ENCODE measurements at regions not wholly inside any gene's neighbourhood (a gene's known extent, or its start where the extent isn't known, plus 50 kb on each side); places are given as distances from the start of the nearest gene placed in this dataset.

GRCh38 chr20:5492937-5493336 lies 117.9 kb downstream of the GPCPD1 start:
- WGBS, 3 donors: 91 to 94% (median 93%) methylated on average over 5 of the region's 5 CpGs
- Histone ChIP-seq H3K4me3 (no peak overlapping the region), H3K9me3 (no peaks in the 10 kb centered on the region), H3K4me1 (no peaks in the 10 kb centered on the region), H3K27me3 (ENCODE audit: insufficient read depth in 3 of 3, low read length in 2 of 3) (no peaks in the 10 kb centered on the region), H3K36me3 (ENCODE audit: insufficient read depth in 1 of 2, low read depth in 1 of 2) (no peaks in the 10 kb centered on the region), H3K27ac (no peak overlapping the region)
- no peak for TF ChIP-seq CTCF (IDR thresholded peaks at IDR 0.05)
- no peak for ATAC-seq
- DNase-seq: no peak
- intact Hi-C loops (cut with DNase I): no loop called here

GRCh38 chr20:5491455-5491854 lies 119.4 kb downstream of the GPCPD1 start:
- 50 to 73% (median 69%) methylated on average over 3 of the region's 3 CpGs for WGBS, 3 donors
- Histone ChIP-seq H3K27ac (no peak overlapping the region), H3K9me3 (no peaks in the 10 kb centered on the region), H3K4me1 (no peaks in the 10 kb centered on the region), H3K27me3 (ENCODE audit: insufficient read depth in 3 of 3, low read length in 2 of 3) (no peaks in the 10 kb centered on the region), H3K36me3 (ENCODE audit: insufficient read depth in 1 of 2, low read depth in 1 of 2) (no peaks in the 10 kb centered on the region), H3K4me3 (no peak overlapping the region)
- ATAC-seq (no peak), DNase-seq (no peak)
- TF ChIP-seq CTCF (IDR thresholded peaks at IDR 0.05): no peak
- intact Hi-C loops (cut with DNase I): no loop called here

GRCh38 chr20:5489601-5490000 lies 121.2 kb downstream of the GPCPD1 start:
- H3K27me3 ChIP-seq (ENCODE audit: insufficient read depth in 3 of 3, low read length in 2 of 3): no peaks in the 10 kb centered on the region
- no peaks in the 10 kb centered on the region for H3K4me1 ChIP-seq
- WGBS, 3 donors: 71 to 88% (median 75%) methylated on average over 1 of the region's 1 CpG
- DNase-seq (no peak), ATAC-seq (no peak)
- no peak overlapping the region for H3K4me3 ChIP-seq
- no peak for TF ChIP-seq CTCF (IDR thresholded peaks at IDR 0.05)
- H3K36me3 ChIP-seq (ENCODE audit: insufficient read depth in 1 of 2, low read depth in 1 of 2): no peaks in the 10 kb centered on the region
- intact Hi-C loops (cut with DNase I): no loop called here
- no peak overlapping the region for H3K27ac ChIP-seq
- no peaks in the 10 kb centered on the region for H3K9me3 ChIP-seq

- DNase-seq (no peak), ATAC-seq (no peak)
- H3K9me3 ChIP-seq: no peaks in the 10 kb centered on the region
- H3K4me3 ChIP-seq: no peak overlapping the region
- H3K4me1 ChIP-seq: no peaks in the 10 kb centered on the region
- H3K27ac ChIP-seq: no peak overlapping the region
- no peaks in the 10 kb centered on the region for H3K27me3 ChIP-seq (ENCODE audit: insufficient read depth in 3 of 3, low read length in 2 of 3)
- no peaks in the 10 kb centered on the region for H3K36me3 ChIP-seq (ENCODE audit: insufficient read depth in 1 of 2, low read depth in 1 of 2)
- TF ChIP-seq CTCF (IDR thresholded peaks at IDR 0.05): no peak
- WGBS, 3 donors: 50 to 65% (median 53%) methylated on average over 2 of the region's 2 CpGs
- intact Hi-C loops (cut with DNase I): no loop called here
Measured at GRCh38 chr20:5488823-5489222, 122.0 kb downstream of the GPCPD1 start.

- Histone ChIP-seq H3K4me3 (no peak overlapping the region), H3K27me3 (ENCODE audit: insufficient read depth in 3 of 3, low read length in 2 of 3) (no peaks in the 10 kb centered on the region), H3K27ac (no peak overlapping the region), H3K9me3 (no peaks in the 10 kb centered on the region), H3K4me1 (no peaks in the 10 kb centered on the region), H3K36me3 (ENCODE audit: insufficient read depth in 1 of 2, low read depth in 1 of 2) (no peaks in the 10 kb centered on the region)
- DNase-seq (no peak), ATAC-seq (no peak)
- no peak for TF ChIP-seq CTCF (IDR thresholded peaks at IDR 0.05)
- intact Hi-C loops (cut with DNase I): no loop called here
- 80 to 85% (median 81%) methylated on average over 5 of the region's 5 CpGs for WGBS, 3 donors
Measured at GRCh38 chr20:5486377-5487054, 124.3 kb downstream of the GPCPD1 start.
